Lung microvascular endothelial cell (primary cell): ENCODE measurements at regions not wholly inside any gene's neighbourhood (a gene's known extent, or its start where the extent isn't known, plus 50 kb on each side); places are given as distances from the start of the nearest gene placed in this dataset.

Source experiments
- DNase-seq, 2 donors: peaks; one replicate each; pipeline versions ENCODE4 v3.0.0 to v3.0.0-alpha.2; 2010; ENCODE audit warnings: low read depth in 2 of 2

DNA sequence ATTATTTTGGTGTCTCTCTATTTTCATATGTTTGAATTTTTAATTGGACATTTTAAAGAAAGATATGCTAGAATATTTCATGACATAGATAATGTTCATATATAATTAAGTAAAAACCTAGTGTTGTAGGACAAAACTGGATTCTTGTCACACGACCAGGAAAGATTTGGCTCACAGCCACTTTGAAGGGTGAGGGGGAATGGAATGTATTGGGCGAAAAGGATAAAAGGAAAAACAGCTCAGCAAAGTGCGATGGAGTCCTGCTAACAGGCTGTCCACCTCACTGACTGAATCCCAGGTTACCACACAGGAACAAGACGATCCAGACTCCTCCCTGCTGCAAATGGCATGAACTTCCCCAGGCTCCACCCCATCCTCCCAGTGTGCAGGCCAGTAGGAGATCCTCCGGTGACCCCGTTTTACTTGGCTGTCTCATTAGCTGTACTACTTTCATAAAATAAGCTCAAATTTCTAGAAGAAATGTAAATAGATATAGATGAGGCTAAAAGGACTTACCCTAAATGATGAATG lies 186.2 kb downstream of the CD47 start:
- peak in 1 of 2 donors; percentile 69 for DNase-seq

DNA sequence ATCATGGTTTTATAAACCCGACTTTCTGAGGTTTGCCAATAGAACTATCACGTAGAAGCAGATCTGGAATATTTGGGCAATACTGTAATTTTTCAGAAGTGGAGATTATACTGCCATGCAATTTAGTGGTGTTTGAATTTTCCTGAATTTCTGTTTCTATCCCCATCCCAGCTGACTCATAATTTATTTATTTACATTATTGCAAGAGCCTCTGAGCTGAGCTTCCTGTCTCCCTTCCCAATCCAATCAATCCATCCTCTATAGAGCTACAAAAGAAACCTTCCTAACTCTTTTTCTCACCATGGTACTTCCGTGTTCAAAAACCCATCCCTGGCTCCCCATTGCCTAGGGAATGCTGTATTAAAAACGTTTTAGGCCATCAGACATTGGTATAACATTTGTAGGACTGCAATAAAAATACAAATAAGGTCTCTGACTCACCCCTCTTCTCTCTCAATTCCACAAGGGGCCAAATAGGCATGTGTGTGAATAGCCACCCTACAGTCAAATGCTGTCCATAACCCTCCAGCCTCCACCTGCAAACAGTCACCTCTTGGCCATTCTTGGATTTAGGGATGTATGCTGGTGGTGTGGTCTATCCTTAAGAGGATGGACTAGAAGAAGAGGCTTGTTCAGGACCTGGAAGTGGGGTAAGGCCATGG lies 190.7 kb downstream of the CD47 start:
- peak; percentile 14 to 37 for DNase-seq

DNA sequence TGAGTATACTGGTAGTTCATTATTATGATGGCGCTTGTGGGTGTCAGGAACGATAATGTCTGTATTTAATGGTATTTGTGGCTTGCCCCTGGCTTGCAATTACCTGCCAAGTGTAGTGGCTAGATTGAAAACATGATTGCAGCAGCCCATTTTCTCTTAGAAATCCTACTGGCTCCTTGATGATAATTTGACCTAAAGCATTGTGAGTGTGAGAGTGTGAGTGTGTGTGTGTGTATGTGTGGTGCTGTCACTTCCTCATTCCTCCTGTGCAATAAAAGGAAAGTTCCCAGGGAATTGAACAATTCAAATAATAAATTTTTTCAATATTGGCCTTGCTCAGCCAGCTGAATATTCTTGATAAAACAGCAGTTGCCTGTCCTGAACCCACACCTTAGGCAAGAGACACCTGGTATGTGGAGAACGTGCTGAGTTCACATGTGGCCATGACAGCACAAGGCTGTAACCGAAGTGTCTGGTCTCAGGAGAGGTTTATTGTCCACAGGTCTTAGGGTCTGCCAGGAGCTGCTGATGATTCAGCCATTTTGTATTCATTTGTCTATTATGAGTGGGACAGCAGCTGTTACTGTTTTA lies 193.3 kb downstream of the CD47 start:
- DNase-seq = no peak

DNA sequence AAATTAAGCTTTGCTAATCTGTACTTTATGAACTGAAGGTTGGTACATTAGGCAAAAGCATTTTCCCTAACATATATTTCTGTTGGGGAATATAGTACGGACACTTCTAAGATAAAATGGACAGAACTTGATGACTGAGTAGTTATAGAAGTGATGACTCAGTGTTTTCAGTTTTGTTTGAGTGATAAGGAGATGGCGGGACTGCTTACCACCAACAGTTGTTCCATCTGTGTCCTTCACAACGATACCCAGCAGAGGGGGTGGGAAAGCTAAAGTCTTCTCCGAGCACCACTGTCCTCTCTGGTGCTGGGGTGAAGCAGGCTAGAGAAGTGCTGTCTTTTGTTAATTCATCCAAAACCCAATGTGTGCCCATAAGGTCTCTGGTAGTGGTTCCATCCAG lies 195.8 kb downstream of the CD47 start:
- DNase-seq = no peak

DNA sequence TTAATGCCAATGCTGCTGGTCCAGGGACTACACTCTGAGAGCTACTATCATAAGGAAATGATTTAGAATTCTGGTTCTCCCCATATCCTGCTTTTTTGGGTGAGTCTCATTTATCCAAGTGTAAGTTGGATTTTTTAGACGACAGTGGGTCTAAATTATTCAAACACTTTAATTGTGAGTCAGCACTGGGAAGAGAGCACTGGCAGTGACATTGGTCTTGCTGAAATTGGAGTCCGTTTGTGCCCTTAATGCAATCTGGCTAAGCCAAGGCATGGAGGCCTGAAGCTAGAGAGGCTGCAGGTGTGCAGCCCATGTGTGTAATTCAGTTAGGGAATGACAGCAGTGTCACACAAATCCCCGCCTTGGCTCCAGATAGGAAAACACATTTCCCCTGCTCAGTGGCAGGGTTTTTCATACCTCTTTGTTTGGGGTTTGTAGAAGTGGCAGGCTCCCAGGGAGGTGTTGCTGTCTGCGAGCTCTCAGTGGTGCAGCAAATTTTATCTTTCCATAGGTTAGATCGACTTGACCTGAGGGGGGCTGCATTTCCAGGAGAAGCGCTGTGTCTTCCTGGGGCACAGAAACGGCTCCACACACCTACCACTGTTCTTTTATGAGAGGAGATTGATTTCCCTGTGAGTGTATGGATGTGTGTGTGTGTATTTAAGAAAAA lies 197.7 kb downstream of the CD47 start:
- DNase-seq = no peak

DNA sequence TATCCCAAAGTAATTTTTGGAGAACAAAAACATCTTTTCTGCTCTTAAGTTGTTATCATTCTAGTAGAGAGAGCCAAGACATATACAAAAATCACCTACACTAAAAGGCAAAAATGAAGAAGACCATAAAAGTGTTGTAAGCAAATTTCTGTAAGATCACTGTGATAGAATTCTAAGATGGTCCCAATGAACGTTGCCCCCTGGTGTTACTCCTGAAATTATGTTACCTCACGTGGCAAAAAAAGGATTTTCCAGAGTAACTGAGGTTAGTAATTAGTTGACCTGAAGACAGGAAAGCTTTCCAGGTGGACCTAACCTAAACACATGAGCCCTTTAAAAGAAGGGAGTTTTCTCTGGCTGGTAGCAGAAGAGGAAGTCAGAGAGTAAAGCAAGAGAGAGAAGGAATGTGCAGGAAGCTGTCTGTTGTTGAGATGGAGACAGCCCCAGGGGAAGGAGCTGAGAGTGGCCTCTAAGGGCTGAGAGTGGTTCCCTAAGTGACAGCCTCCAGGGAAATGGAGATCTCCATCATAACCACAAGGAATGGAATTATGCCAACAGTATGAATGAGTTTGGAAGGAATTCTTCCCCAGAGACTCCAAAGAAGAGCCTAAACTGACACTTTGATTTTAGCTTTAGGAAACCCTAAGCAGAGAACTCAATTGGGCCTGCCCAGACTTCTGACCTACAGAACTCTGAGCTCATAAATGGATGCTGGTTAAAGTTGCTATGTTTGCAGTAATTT lies 205.9 kb downstream of the CD47 start:
- no peak for DNase-seq

DNA sequence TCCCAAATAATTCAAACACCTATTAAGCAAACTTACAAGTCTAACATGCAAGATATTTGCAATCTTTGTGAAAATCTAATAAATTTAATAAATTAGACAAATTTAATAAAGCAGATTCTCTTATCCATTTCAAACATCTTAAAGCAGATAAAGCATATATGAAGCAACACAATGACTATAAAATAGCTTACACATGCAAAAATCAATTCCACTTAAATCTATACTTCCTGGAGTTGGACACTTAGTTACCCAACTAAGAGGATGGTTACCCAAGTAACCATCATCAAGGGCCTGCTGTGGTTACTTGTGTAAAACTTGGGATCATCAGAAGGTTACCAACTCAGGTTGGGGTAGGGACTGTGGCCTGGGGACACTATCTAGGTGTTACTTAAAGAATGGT lies 206.8 kb downstream of the CD47 start:
- no peak for DNase-seq

DNA sequence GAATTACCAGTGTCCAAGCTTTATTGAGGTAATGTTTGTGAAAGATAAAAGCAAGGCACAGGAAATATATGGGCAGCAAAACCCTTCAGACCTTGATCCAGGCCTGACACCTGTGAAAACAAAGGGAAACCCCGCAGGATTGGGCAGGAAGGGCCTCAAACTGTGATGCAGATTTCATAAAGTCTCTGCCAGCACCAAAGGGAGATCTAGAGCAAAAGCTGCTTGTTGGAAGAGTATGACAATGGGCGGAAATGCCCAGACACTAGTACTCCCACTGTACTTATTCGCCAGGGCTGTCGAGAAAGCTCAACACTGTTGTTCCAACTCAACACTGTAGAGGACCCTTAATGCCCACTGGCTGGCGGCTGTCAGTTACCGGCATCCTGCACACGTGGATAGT lies 207.9 kb downstream of the CD47 start:
- peak in 1 of 2 donors; percentile 96 for DNase-seq

DNA sequence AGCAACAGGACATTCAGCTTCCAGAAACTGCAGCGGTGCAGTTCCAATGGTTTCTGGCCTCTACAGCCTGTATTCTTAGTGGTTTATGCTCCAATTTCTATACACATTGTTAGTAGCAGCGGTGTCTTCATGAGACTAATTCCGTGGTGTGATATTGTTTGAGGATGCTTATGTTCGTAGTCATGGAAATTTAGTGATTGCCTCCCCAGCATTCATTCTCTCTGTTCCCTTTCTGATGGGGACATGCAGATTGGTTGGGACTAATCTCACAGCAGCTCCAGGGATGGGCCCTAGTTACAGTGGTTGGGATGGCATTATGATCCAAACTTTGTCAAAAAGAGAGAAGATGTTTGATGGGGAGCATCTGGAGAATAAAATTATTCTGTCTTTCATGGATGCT lies 208.6 kb downstream of the CD47 start:
- peak in 1 of 2 donors; percentile 83 for DNase-seq

DNA sequence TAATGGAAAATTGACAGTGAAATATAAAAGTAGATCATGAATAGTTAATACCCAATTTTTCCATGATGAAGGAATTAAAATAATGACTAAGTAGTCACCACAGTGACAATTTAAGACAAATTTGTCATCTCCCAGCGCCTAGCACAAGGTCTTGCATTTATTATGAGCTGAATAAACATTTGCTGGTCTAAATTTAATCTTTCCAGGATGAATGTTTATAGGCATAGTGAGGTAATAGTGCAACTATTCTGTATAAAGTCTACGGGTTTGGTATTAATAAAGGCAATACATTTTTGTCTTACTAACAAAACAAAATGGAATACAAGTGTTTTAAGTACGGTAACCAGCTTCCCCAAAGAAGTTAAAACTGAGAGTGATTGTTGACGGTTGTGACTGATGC lies 209.3 kb downstream of the CD47 start:
- DNase-seq = no peak

DNA sequence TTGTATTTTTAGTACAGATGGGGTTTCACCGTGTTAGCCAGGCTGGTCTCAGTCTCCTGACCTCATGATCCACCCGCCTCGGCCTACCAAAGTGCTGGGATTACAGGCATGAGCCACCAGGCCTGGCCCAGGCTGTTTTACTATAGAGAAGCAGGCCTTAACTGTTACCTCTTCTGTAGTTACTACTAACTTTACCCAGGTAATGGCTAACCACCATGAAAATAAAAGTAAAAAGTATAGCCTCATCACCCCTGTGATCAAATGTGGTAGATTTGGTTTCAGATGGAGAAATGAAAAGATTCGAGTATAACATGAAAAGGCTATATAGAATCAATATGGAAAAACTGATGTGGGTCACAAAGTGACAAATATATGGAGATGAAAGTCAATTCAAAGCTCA lies 210.1 kb downstream of the CD47 start:
- no peak for DNase-seq

DNA sequence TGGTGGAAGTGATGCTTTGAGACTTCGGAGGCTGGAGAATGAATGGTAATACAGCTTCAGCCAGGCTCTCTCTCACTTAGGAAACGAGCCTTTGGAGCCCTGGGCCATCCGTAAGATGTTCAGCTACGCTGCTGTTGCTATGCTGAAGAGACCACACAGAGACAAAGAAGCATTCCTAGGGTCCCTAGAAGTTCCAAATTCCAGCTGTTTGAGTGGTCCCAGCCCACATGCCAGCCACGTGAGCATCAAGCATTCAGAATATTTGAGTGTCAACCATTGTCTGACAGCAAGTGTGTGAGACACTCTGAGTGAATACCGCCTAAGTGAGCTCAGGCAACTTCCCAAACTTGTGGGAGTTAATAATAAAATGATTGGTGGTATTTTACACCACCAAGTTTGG lies 212.9 kb downstream of the CD47 start:
- DNase-seq = no peak

DNA sequence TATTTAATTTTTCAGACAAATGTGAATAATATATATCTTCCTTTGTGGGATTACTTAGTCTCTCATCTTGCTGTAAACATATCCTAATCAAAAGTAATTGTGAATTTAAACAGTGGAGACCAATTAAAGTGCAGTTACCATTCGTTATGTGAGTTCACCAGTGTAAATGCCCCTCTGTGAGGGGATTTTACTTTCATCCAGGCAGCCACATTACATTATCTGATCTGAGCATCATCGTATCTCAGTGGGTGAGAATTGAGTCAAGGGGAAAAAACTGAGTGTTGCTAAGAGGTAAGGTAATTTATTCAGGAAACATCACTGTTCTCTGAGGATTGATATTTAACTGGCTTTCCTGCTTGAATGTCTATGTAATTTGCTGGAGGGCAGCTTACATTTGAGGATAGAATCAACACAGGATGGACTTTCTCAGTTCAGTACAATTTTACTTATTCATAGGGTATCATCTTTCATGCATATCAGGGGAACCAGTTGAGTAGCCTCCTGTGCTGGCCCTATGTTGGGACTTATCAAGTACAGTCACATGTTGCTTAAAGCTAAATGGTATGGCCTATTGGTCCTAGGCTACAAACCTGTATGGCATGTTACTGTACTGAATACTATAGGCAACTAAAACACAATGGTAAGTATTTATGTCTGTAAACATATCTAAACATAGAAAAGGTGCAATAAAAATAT lies 219.7 kb downstream of the CD47 start:
- no peak for DNase-seq

DNA sequence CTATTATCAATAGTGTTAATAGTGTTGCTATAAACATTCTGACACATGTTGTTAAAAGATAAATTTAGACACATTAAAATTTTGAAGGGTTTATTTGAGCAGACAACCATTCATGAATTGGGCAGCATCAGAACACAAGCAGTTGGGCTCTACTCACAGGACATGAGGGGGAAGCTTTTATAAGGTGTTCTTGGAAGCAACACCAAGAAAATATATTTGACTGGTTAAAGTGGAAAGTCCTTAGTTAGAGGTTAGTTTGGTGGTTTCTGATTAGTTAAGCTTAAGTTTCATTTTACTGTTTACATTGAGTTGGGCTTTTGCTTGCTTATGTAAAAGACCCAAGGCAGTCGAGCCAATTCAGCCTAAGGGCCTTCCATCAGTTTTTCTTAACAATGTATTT lies 220.7 kb downstream of the CD47 start:
- no peak for DNase-seq

DNA sequence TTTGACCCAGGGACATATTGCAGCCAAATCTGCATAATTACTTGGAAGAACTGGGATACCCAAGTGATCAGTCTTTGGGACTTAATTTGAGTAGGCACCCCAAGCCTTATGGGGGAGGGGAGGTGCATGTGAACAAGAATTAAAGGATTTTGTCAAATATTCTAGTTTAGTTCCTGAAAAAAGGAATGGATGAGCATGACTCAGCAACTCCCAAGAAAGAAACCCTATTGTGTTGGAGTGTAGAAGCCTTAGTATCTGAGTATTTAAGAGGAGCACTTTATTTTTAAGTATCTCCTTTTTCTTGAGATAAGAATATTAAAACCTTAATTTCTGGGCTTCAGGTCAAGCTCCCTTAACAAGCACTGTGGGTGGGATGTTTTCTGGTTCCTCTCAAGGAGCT lies 222.4 kb downstream of the CD47 start:
- no peak for DNase-seq

DNA sequence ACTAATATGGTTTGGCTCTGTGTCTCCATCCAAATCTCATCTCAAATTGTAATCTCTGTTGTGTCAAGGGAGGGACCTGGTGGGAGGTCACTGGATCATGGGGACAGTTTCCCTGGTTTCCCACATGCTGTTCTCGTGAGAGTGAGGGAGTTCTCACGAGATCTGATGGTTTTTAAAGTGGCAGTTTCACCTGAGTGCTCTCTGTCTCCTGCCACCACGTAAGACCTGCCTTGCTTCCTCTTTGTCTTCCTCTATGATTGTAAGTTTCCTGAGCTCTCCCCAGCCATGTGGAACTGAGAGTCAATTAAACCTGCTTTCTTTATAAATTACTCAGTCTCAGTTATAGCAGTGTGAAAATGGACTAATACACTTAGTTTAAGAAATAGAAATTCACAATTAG lies 228.9 kb downstream of the CD47 start:
- no peak for DNase-seq

DNA sequence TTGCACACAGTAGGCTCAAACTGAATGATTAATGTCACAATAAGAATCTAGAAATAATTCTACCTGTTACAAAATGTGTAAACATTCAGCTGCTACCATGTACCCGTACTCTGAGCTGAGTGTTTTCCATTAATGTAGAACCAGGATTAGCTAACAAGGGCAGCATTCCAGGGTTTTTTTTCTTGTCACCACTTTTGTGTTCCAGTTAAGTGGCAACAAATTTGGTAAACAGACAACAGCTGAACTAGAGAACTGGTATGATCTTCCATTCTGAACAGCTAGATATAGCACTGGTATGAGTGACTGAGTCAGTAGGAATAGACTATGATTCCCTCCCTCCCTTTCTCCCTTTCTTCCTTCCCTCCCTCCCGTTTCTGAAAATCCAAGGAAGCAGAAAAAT lies 229.4 kb downstream of the CD47 start:
- DNase-seq = no peak
